Urinary bladder (tissue), 3 donors: ENCODE measurements at regions not wholly inside any gene's neighbourhood (a gene's known extent, or its start where the extent isn't known, plus 50 kb on each side); places are given as distances from the start of the nearest gene placed in this dataset.

Experiments used
- DNase-seq: peaks from one replicate; pipeline ENCODE4 v3.0.0-alpha.2; 2015; ENCODE audit errors: extremely low spot score
- H3K27ac ChIP-seq: one replicate; pipeline ENCODE4 v1.5.1; 2013; ENCODE audit warnings: low read depth, mild to moderate bottlenecking, moderate library complexity
- H3K36me3 ChIP-seq: one replicate; pipeline ENCODE4 v1.6.1; 2013; ENCODE audit warnings: mild to moderate bottlenecking, moderate library complexity; ENCODE audit not compliant: insufficient read depth
- H3K4me1 ChIP-seq: one replicate; pipeline ENCODE4 v1.6.1; 2013; ENCODE audit warnings: mild to moderate bottlenecking, moderate library complexity; ENCODE audit not compliant: insufficient read depth
- H3K4me3 ChIP-seq: one replicate; pipeline ENCODE4 v1.5.1; 2013; ENCODE audit warnings: low read depth, low read length
- WGBS: extraction: QIAGEN DNeasy Blood & Tissue Kit; methylation state at CpG from one replicate; pipeline ENCODE4 v1.1.7; 2013; 5-methylcytosine and 5-hydroxymethylcytosine counted together
- donor health status: healthy with polysubstance abuse.
- donor health status: healthy.

GRCh38 chr14:100955201-100955600 lies 51.7 kb upstream of the RTL1 start:
- Histone ChIP-seq H3K27ac (no peak overlapping the region), H3K4me1 (no peaks in the 10 kb centered on the region), H3K4me3 (no peak overlapping the region), H3K36me3 (no peaks in the 10 kb centered on the region)
- no peak for DNase-seq
- WGBS: 57% methylated on average over 2 of the region's 2 CpGs

- Histone ChIP-seq H3K27ac (no peak overlapping the region), H3K4me3 (no peak overlapping the region), H3K36me3 (no peaks in the 10 kb centered on the region), H3K4me1 (no peaks in the 10 kb centered on the region)
- WGBS: 0% methylated on average over 1 of the region's 1 CpG
- no peak for DNase-seq
Observed at GRCh38 chr14:100962494-100962893, 59.0 kb upstream of the RTL1 start.

DNA sequence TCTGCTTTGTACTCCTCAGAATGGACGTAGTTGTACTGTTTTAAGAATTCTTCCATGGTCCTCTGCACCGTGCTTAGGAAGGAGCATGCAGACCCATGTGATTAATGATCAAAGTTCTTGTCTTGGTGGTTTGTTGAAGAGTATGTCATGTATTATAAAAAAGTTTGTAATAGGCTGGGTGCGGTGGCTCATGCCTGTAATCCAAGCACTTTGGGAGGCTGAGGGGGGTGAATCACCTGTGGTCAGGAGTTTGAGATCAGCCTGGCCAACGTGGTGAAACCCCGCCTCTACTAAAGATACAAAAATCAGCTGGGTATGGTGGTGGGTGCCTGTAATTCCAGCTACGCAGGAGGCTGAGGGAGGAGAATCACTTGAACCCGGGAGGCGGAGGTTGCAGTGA lies 61.8 kb upstream of the RTL1 start:
- WGBS: 90% methylated on average over 8 of the region's 8 CpGs
- Histone ChIP-seq H3K4me3 (no peak overlapping the region), H3K27ac (no peak overlapping the region), H3K4me1 (no peaks in the 10 kb centered on the region), H3K36me3 (no peaks in the 10 kb centered on the region)
- DNase-seq: no peak

DNA sequence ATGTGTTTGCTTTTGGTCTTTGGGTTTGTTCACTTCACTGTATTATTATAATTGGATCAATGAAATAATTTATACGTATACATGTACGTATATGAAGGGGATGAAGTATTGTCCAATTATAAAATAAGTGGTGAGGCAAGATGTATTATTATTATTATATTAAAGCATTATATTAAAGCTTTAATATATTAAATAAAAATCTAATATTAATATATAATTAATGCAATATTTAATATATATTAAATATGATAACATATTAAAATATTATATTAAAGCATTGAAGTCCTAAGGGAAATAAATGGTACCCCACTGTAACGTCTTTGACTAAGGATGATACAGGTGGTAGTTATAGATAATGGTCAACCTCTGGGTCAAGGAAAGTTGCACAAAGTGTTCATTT lies 63.7 kb upstream of the RTL1 start:
- Histone ChIP-seq H3K27ac (no peak overlapping the region), H3K36me3 (no peaks in the 10 kb centered on the region), H3K4me1 (no peaks in the 10 kb centered on the region), H3K4me3 (no peak overlapping the region)
- no peak for DNase-seq
- whole genome bisulfite sequencing: 75% methylated on average over 3 of the region's 3 CpGs

- 75% methylated on average over 2 of the region's 2 CpGs for WGBS
- Histone ChIP-seq H3K27ac (no peak overlapping the region), H3K4me1 (no peaks in the 10 kb centered on the region), H3K4me3 (no peak overlapping the region), H3K36me3 (no peaks in the 10 kb centered on the region)
- no peak for DNase-seq
Observed at GRCh38 chr14:100967930-100968329, 64.4 kb upstream of the RTL1 start.

DNA sequence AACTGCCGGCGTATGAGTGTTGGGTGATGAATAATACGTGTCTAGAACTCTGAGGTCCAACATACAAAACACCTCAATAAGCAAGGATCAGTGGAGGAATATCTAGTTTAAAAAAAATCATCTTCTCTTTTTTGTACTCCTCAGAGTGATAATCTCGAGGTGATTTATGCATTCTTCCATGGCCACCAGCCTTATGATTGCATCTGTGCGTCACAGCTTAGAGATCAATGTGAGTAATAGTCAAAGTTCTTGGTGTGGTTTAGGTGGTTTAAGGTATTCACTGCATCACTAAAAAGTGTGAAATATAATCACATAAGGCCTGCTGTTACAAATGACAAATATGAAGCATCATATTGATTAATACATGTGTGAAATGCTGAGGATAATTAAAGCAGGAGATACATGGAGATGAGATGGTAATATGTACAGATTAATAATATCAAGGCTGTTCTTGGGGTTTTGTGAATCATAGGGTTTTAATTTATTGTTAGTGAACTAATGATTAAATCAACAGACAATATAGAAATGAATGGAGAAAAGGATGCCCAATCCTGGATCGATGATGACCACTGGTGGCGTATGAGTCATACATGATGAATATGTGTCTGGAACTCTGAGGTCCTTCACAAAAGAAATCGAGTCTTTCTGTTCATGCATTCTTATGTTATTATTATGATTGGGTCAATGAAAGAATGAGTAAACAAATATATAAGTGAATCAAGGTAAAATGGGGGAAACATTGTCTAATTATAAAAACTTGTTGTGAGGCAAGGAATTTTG lies 68.8 kb upstream of the RTL1 start:
- Histone ChIP-seq H3K4me1 (no peaks in the 10 kb centered on the region), H3K36me3 (no peaks in the 10 kb centered on the region), H3K27ac (no peak overlapping the region), H3K4me3 (no peak overlapping the region)
- 89% methylated on average over 8 of the region's 8 CpGs for WGBS
- no peak for DNase-seq

DNA sequence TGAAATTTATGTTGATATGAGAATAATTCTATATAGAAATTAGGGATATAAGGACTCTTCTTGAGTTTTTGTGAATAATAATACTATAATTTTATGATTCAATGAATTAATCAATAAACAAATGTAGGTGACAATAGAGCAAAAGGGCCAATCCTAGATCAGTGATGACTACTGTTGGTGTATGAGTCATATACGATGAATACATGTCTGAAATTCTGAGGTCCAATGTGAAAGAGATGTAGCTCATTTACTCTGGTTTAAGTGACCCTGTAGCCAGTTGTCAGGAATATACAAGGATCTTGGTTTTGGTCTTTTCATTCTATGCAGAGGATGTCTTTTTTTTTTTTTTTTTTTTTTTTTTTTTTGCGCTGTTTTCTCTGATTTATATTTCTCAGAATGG lies 72.1 kb upstream of the RTL1 start:
- H3K4me1 ChIP-seq: no peaks in the 10 kb centered on the region
- H3K4me3 ChIP-seq: no peak overlapping the region
- no peaks in the 10 kb centered on the region for H3K36me3 ChIP-seq
- DNase-seq: no peak
- no peak overlapping the region for H3K27ac ChIP-seq
- 89% methylated on average over 2 of the region's 2 CpGs for WGBS

DNA sequence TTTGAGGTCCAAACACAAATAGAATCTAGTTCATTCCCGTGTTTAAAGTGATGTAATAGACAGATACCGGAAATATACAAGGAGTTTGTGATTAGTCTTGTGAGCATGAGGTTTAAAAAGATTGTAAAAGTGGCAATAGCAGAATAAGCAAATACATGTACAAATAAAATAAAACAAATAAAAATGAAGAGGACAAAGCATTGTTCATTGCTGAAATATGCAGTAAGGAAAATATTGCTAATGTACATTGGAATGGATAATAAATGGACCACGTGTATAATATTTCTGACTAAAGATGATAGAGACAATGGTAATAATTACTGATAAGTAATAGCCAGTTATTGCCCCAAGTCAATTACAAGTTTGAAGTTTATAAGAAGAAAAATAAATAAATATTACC lies 75.6 kb upstream of the RTL1 start:
- Histone ChIP-seq H3K4me1 (no peaks in the 10 kb centered on the region), H3K36me3 (peaks cover 2% of the 10 kb centered on the region), H3K4me3 (no peak overlapping the region), H3K27ac (no peak overlapping the region)
- WGBS: 47% methylated on average over 3 of the region's 3 CpGs
- DNase-seq: no peak

- DNase-seq: no peak
- Histone ChIP-seq H3K4me3 (no peak overlapping the region), H3K4me1 (no peaks in the 10 kb centered on the region), H3K36me3 (peaks cover 2% of the 10 kb centered on the region), H3K27ac (no peak overlapping the region)
- WGBS: 48% methylated on average over 3 of the region's 3 CpGs
Observed at GRCh38 chr14:100979780-100980179, 76.3 kb upstream of the RTL1 start.

GRCh38 chr14:100980823-100981222 lies 77.3 kb upstream of the RTL1 start:
- Histone ChIP-seq H3K36me3 (peaks cover 2% of the 10 kb centered on the region), H3K4me3 (no peak overlapping the region), H3K4me1 (no peaks in the 10 kb centered on the region), H3K27ac (no peak overlapping the region)
- no peak for DNase-seq
- 85% methylated on average over 3 of the region's 3 CpGs for WGBS

GRCh38 chr14:100981809-100982208 lies 78.3 kb upstream of the RTL1 start:
- WGBS: 80% methylated on average over 3 of the region's 3 CpGs
- H3K4me3 ChIP-seq: no peak overlapping the region
- no peak for DNase-seq
- no peaks in the 10 kb centered on the region for H3K4me1 ChIP-seq
- peaks cover 2% of the 10 kb centered on the region for H3K36me3 ChIP-seq
- H3K27ac ChIP-seq: no peak overlapping the region

DNA sequence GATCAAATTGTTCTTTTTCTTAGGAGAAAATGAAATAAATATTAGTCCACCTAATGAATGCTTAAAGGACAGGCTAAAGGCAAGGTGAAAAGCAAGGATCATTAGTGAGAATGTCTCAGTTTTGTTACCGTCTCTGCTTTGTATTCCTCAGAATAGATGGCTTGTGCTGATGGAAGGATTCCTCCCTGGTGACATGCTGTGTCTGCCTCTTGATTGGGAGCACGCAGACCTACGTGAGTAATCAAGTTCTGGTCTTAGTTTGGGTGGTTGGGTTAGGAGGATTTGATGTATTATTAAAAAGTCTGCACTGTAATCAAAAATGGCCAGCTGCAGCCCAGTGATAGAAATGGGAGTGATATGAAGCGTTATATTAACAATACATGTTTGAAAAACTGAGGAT lies 78.8 kb upstream of the RTL1 start:
- WGBS: 76% methylated on average over 4 of the region's 4 CpGs
- no peaks in the 10 kb centered on the region for H3K4me1 ChIP-seq
- H3K4me3 ChIP-seq: no peak overlapping the region
- DNase-seq: no peak
- no peak overlapping the region for H3K27ac ChIP-seq
- H3K36me3 ChIP-seq: peaks cover 2% of the 10 kb centered on the region

DNA sequence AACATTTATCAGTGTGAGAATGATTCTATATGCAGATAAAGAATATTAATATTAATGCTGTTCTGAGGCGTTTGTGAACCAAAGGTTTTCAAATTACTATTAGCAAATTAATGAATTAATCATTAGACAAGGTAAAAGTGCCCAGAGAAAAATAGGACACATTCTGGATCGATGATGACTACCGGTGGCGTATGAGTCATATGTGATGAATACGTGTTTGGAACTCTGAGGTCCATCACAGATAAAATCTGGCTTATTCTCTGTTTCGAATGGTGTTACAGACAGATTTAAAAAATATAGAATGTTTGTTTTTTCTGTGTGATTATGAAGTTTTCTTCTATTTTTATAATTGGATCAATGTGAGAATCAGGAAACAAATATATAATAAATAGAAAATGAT lies 79.2 kb upstream of the RTL1 start:
- no peaks in the 10 kb centered on the region for H3K4me1 ChIP-seq
- H3K27ac ChIP-seq: no peak overlapping the region
- 75% methylated on average over 6 of the region's 6 CpGs for WGBS
- H3K4me3 ChIP-seq: no peak overlapping the region
- DNase-seq: no peak
- peaks cover 2% of the 10 kb centered on the region for H3K36me3 ChIP-seq

DNA sequence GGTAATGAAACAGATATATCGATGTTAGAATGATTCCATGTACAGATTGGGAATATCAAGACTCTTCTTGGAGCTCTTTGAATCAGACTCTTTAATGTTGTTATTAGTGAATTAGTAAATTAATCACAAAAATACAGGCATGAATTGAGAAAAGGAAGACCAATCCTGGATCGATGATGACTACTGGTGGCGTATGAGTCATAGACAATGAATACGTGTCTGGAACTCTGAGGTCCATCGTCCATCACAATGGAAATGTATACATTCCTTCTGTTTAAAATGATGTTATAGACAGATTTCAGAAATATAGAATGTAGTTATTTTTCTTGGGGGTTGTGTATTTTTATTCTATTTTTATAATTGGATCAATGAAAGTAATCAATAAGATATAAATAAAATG lies 80.2 kb upstream of the RTL1 start:
- DNase-seq: no peak

GRCh38 chr14:100988011-100988410 lies 84.5 kb upstream of the RTL1 start:
- 79% methylated on average over 1 of the region's 1 CpG for WGBS
- no peak for DNase-seq

More for the DNA sequence above, 80.2 kb upstream of the RTL1 start:
- peaks cover 2% of the 10 kb centered on the region for H3K36me3 ChIP-seq
- no peak overlapping the region for H3K4me3 ChIP-seq
- no peaks in the 10 kb centered on the region for H3K4me1 ChIP-seq
- no peak overlapping the region for H3K27ac ChIP-seq
- 88% methylated on average over 5 of the region's 5 CpGs for WGBS

More at GRCh38 chr14:100988011-100988410, 84.5 kb upstream of the RTL1 start:
- Histone ChIP-seq H3K4me1 (no peaks in the 10 kb centered on the region), H3K4me3 (no peak overlapping the region), H3K36me3 (no peaks in the 10 kb centered on the region), H3K27ac (no peak overlapping the region)
